ENCODE measurements at regions not wholly inside any gene's neighbourhood (a gene's known extent, or its start where the extent isn't known, plus 50 kb on each side); places are given as distances from the start of the nearest gene placed in this dataset.

GRCh38 chr2:128528133-128528532 lies 209.5 kb upstream of the HS6ST1 start:
- TF ChIP-seq, protein P1, sequence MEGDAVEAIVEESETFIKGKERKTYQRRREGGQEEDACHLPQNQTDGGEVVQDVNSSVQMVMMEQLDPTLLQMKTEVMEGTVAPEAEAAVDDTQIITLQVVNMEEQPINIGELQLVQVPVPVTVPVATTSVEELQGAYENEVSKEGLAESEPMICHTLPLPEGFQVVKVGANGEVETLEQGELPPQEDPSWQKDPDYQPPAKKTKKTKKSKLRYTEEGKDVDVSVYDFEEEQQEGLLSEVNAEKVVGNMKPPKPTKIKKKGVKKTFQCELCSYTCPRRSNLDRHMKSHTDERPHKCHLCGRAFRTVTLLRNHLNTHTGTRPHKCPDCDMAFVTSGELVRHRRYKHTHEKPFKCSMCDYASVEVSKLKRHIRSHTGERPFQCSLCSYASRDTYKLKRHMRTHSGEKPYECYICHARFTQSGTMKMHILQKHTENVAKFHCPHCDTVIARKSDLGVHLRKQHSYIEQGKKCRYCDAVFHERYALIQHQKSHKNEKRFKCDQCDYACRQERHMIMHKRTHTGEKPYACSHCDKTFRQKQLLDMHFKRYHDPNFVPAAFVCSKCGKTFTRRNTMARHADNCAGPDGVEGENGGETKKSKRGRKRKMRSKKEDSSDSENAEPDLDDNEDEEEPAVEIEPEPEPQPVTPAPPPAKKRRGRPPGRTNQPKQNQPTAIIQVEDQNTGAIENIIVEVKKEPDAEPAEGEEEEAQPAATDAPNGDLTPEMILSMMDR (IDR thresholded peaks at IDR 0.05; ENCODE audit: low read length): no peak
- TF ChIP-seq EZH2phosphoT487 (IDR thresholded peaks at IDR 0.05; ENCODE audit: low read length) (no peak), EZH2 (optimal IDR thresholded peaks at IDR 0.05; ENCODE audit: low read depth, low read length) (no peak)
